Choroid plexus epithelial cell (primary cell): ENCODE measurements at regions not wholly inside any gene's neighbourhood (a gene's known extent, or its start where the extent isn't known, plus 50 kb on each side); places are given as distances from the start of the nearest gene placed in this dataset.
A peak's percentile ranks its signal among the peaks of the same experiment; 100 is the strongest.
"Not testable (repeated sequence)": the region's sequence is repeated elsewhere in the genome, so short reads cannot be mapped to it uniquely, and the experiment has no call there.

Experiments used
- DNase-seq: peaks from one replicate; pipeline ENCODE4 v3.0.0-alpha.2; 2010; ENCODE audit warnings: low read depth
- H3K4me3 ChIP-seq: 2 replicates; pipeline ENCODE4 v1.5.1; 2011; ENCODE audit warnings: low read depth, mild to moderate bottlenecking, control low read depth, low read length, moderate library complexity
- TF ChIP-seq, protein P1 (sequence below): conservative IDR thresholded peaks from 2 replicates; pipeline ENCODE4 v1.5.1; 2011; ENCODE audit warnings: low read depth, mild to moderate bottlenecking, control low read depth, inconsistent platforms, low read length, moderate library complexity

DNA sequence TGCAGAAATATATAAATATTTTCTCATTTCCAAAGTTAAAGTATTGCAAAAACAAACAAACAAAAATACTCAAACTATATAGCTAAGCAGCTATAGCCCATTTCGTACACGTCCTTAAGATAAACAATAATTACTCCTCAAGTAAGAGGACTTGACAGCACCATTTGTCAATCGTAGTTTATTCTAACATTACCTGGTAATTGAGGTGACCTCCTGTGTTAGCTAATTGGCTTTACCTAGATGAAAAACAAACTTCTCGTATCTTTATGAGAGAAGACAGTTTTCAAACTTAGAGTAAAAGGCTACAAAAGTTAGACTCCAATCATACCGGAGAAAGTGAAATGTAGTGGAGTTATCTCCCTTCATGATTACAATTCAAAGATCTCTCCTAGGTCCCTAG is 1876.1 kb upstream of the PCDH20 start:
- H3K4me3 ChIP-seq = no peak overlapping the region
- DNase-seq = no peak
- TF ChIP-seq, protein P1, sequence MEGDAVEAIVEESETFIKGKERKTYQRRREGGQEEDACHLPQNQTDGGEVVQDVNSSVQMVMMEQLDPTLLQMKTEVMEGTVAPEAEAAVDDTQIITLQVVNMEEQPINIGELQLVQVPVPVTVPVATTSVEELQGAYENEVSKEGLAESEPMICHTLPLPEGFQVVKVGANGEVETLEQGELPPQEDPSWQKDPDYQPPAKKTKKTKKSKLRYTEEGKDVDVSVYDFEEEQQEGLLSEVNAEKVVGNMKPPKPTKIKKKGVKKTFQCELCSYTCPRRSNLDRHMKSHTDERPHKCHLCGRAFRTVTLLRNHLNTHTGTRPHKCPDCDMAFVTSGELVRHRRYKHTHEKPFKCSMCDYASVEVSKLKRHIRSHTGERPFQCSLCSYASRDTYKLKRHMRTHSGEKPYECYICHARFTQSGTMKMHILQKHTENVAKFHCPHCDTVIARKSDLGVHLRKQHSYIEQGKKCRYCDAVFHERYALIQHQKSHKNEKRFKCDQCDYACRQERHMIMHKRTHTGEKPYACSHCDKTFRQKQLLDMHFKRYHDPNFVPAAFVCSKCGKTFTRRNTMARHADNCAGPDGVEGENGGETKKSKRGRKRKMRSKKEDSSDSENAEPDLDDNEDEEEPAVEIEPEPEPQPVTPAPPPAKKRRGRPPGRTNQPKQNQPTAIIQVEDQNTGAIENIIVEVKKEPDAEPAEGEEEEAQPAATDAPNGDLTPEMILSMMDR = no peak

- peak; percentile 42 for DNase-seq
- TF ChIP-seq, protein P1 = no peak
Measured at GRCh38 chr13:63288576-63288975, 1872.9 kb upstream of the PCDH20 start.

GRCh38 chr13:63287926-63288325 is 1872.3 kb upstream of the PCDH20 start:
- H3K4me3 ChIP-seq = no peak overlapping the region
- no peak for DNase-seq
- TF ChIP-seq, protein P1 = no peak

More at GRCh38 chr13:63288576-63288975, 1872.9 kb upstream of the PCDH20 start:
- H3K4me3 ChIP-seq = no peak overlapping the region

- no peak overlapping the region for H3K4me3 ChIP-seq
- DNase-seq = no peak
- TF ChIP-seq, protein P1 = no peak
Measured at GRCh38 chr13:63285426-63285825, 1869.8 kb upstream of the PCDH20 start.

DNA sequence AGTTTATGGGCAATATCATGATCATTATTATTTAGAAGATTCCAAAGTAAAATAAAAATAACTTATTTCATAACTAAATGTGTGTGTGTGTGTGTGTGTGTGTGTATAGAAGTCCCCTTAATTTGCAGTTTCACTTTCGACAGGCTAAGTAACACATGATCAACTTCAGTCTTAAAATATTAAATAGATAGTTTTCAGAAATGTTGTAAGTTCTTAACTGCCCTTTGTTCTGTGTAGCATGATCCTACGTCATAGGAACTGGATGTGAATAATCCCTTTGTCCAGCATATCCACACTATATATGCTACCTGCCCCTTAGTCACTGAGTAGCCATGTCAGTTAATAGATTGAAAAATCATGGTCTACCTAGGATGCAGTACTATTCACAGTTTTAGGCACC is 1863.5 kb upstream of the PCDH20 start:
- H3K4me3 ChIP-seq = no peak overlapping the region
- TF ChIP-seq, protein P1 = no peak
- peak; percentile 8 for DNase-seq

DNA sequence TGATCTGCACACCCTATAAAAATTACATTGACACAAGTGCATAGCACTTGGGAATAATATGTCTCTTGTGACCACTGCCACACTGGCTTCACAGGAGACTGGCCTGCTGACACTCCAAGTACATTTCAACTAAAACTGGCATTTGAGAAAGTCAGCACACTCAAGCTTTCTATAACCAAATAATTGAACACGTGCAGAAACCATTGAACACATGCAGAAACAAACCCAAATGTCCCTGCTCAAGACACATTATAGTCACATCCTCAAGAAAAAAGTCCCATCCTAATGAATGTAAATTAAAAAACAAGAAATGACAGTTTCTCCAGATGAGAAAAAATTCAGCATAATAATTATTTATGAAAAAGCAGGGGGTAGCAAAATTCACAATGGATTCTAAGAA is 1859.1 kb upstream of the PCDH20 start:
- TF ChIP-seq, protein P1 = no peak
- no peak overlapping the region for H3K4me3 ChIP-seq
- no peak for DNase-seq

DNA sequence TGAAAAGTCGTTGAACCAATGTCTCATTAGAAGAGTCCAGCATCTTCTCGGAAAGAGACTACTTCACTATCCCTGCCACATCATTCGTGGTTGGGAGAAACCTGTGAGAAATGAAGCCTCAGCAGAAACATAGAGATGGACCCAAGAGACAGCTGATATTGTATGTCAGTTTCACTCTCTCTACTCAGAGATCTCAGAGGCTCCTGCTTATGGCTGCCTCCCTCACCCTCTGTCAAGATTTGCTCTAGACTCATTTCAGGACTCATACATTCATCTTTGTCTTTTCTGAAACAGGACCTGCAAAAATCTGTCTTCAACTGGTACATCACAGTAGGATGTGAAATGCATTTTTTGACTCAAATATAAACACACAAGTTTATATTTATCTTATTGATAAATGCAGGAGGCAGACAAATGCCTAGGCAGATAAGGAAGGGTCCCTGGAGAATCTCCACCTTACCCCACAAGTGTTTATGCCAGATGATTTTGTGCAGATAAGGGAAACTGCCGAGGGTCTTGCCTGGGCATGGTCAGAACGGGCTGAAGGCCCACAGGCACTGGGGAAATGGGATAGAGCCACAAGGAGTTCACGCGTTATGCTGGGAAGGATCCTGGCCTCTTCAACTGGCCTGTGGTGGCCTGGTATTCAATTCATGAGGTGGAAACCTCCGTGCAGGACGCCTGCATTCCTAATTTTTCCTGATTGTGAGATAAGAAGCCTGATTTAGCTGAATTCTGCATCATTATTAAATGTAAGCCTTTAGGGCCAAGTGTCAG is 1834.0 kb upstream of the PCDH20 start:
- no peak for DNase-seq
- TF ChIP-seq, protein P1 = no peak
- no peak overlapping the region for H3K4me3 ChIP-seq

GRCh38 chr13:63236667-63237396 is 1821.2 kb upstream of the PCDH20 start:
- not testable (repeated sequence) for H3K4me3 ChIP-seq, DNase-seq

GRCh38 chr13:63218596-63218995 is 1802.9 kb upstream of the PCDH20 start:
- not testable (repeated sequence) for H3K4me3 ChIP-seq

More at GRCh38 chr13:63218596-63218995, 1802.9 kb upstream of the PCDH20 start:
- DNase-seq = not testable (repeated sequence)
